Retinal pigment epithelial cell (primary cell): ENCODE measurements at regions not wholly inside any gene's neighbourhood (a gene's known extent, or its start where the extent isn't known, plus 50 kb on each side); places are given as distances from the start of the nearest gene placed in this dataset.

Experiments used
- DNase-seq: peaks from one replicate; pipeline ENCODE4 v3.0.0-alpha.2; 2010; ENCODE audit warnings: low read depth
- H3K4me3 ChIP-seq: 2 replicates; pipeline ENCODE4 v1.5.1; 2011; ENCODE audit warnings: mild to moderate bottlenecking, low read length, control low read depth, moderate library complexity
- TF ChIP-seq, protein P1 (sequence below): conservative IDR thresholded peaks from 2 replicates; pipeline ENCODE4 v1.5.1; 2011; ENCODE audit warnings: low read depth, low read length, control low read depth, inconsistent platforms

DNA sequence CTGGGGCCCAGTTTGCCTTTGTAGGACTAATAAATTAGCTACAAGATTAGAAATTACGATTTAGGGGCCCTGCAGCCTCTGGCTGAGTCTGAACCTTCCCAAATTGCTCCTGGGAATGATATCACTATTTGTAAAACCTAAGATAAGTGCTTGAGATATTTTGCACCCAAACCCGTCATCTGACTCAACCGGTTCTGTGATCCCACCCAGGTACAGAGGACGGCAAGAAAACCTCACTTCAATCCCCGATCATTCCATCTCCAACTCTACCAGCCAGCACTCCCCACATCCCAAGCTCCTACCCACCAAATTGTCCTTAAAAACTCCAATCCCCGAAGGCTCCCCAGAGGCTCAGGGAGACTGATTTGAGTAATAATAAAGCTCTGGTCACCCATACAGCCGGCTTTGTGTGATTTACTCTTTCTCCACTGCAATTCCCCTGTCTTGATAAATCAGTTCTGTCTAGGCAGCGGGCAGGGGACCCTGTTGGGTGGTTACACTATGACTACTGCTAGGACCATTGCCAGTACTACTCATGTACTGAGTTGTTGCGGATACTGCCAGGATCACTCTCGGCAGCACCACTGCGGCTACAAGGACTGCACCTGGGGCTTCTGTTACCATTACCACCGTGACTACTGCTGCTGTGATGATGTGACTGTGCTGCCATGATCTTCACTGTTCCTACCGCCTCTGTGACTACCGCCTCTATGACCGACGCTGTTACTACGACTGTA lies 73.1 kb downstream of the IRF8 start:
- no peak for DNase-seq
- H3K4me3 ChIP-seq, result no peak overlapping the region
- TF ChIP-seq, protein P1, sequence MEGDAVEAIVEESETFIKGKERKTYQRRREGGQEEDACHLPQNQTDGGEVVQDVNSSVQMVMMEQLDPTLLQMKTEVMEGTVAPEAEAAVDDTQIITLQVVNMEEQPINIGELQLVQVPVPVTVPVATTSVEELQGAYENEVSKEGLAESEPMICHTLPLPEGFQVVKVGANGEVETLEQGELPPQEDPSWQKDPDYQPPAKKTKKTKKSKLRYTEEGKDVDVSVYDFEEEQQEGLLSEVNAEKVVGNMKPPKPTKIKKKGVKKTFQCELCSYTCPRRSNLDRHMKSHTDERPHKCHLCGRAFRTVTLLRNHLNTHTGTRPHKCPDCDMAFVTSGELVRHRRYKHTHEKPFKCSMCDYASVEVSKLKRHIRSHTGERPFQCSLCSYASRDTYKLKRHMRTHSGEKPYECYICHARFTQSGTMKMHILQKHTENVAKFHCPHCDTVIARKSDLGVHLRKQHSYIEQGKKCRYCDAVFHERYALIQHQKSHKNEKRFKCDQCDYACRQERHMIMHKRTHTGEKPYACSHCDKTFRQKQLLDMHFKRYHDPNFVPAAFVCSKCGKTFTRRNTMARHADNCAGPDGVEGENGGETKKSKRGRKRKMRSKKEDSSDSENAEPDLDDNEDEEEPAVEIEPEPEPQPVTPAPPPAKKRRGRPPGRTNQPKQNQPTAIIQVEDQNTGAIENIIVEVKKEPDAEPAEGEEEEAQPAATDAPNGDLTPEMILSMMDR, result no peak

- DNase-seq, result no peak
- no peak overlapping the region for H3K4me3 ChIP-seq
- TF ChIP-seq, protein P1, result no peak
These were observed 75.7 kb downstream of the IRF8 start for GRCh38 chr16:85974428-85975375.

DNA sequence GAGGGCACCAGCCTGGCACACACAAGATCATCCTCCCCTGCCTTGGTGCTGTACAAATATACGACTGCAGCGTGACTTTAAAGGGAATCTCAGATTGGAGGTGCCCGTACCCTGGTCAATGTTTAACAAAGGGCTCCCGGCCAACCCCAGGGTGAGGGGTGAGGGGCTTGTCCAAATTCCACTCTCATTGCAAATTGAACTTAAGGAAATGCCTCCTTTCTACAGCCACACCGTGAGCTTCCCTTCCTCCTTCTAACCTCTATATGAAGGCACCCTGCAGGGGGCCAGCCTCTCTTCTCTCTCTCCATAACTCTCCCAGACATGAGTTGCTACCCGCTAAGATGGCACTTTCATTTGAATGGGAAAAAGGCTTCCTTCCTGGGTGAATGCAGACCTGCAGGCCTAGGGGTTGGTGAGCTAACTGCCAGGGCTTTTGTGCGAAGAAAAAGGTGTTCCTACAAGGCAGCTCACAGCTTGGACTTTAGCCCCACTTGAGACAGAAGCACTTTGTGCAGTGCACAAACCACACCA lies 76.6 kb downstream of the IRF8 start:
- TF ChIP-seq, protein P1, result no peak
- H3K4me3 ChIP-seq, result no peak overlapping the region
- no peak for DNase-seq

DNA sequence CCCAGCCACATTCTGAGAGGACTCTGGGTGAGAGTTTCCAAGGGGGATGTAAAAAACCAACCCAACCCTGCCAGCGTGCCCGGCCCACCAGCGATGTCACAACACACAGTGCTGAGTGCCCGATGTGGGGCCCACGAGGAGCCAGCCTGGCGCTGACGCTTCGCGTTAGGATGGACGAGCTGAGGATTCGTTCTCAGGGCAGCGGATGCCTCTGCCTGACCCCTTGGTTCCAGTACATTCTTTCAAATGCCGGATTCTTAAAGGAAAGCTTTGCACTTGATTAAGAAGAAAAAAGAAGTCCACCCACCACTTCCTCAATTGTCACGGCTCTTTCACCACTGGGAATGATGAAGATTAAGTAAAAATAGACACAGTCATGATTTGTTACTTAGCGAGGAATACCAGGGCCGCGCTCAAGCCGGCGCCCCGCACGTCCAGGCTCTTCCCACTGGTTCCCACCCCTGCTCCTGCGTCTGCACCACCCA lies 79.4 kb downstream of the IRF8 start:
- H3K4me3 ChIP-seq, result no peak overlapping the region
- no peak for DNase-seq
- TF ChIP-seq, protein P1, result no peak

GRCh38 chr16:85978976-85979375 lies 80.0 kb downstream of the IRF8 start:
- TF ChIP-seq, protein P1, result no peak
- no peak for DNase-seq
- H3K4me3 ChIP-seq, result no peak overlapping the region

- no peak for DNase-seq
- TF ChIP-seq, protein P1, result no peak
- no peak overlapping the region for H3K4me3 ChIP-seq
These were observed 80.6 kb downstream of the IRF8 start for GRCh38 chr16:85979605-85980004.
